ENCODE measurements at regions not wholly inside any gene's neighbourhood (a gene's known extent, or its start where the extent isn't known, plus 50 kb on each side); places are given as distances from the start of the nearest gene placed in this dataset.

GRCh38 chr18:75799449-75800330 is 372.2 kb upstream of the SMIM21 start:
- H3K36me3 Mint-ChIP-seq (ENCODE audit: insufficient read depth, unreplicated experiment): no peaks in the 10 kb centered on the region
- no peaks in the 10 kb centered on the region for H3K27me3 Mint-ChIP-seq (ENCODE audit: insufficient read depth, unreplicated experiment)
- no peak for DNase-seq (ENCODE audit: unreplicated experiment)
- intact Hi-C loops (cut with micrococcal nuclease): no loop called here
- peaks cover 9% of the 10 kb centered on the region for H3K9me3 Mint-ChIP-seq (ENCODE audit: unreplicated experiment)
- no TSS peak for BruUV-seq (replicated peaks)
- no peaks in the 10 kb centered on the region for H3K4me1 Mint-ChIP-seq (ENCODE audit: insufficient read depth, unreplicated experiment)
- ChIA-PET POLR2A (no interaction called here), CTCF (no interaction called here)
- no peak for TF ChIP-seq CTCF (IDR thresholded peaks at IDR 0.05; ENCODE audit: unreplicated experiment)
- H3K27ac Mint-ChIP-seq (ENCODE audit: low read depth, unreplicated experiment): no peak overlapping the region
- H3K4me3 Mint-ChIP-seq (ENCODE audit: unreplicated experiment): no peak overlapping the region

GRCh38 chr18:75797046-75797445 is 369.5 kb upstream of the SMIM21 start:
- Mint-ChIP-seq H3K4me3 (ENCODE audit: unreplicated experiment) (no peak overlapping the region), H3K27me3 (ENCODE audit: insufficient read depth, unreplicated experiment) (no peaks in the 10 kb centered on the region), H3K27ac (ENCODE audit: low read depth, unreplicated experiment) (no peak overlapping the region), H3K9me3 (ENCODE audit: unreplicated experiment) (peaks cover 19% of the 10 kb centered on the region), H3K4me1 (ENCODE audit: insufficient read depth, unreplicated experiment) (no peaks in the 10 kb centered on the region), H3K36me3 (ENCODE audit: insufficient read depth, unreplicated experiment) (no peaks in the 10 kb centered on the region)
- DNase-seq (ENCODE audit: unreplicated experiment): no peak
- BruUV-seq (replicated peaks): no TSS peak
- ChIA-PET CTCF (no interaction called here), POLR2A (no interaction called here)
- intact Hi-C loops (cut with micrococcal nuclease): no loop called here
- TF ChIP-seq CTCF (IDR thresholded peaks at IDR 0.05; ENCODE audit: unreplicated experiment): no peak

GRCh38 chr18:75790796-75791195 is 363.3 kb upstream of the SMIM21 start:
- Mint-ChIP-seq H3K4me3 (ENCODE audit: unreplicated experiment) (no peak overlapping the region), H3K27me3 (ENCODE audit: insufficient read depth, unreplicated experiment) (no peaks in the 10 kb centered on the region), H3K36me3 (ENCODE audit: insufficient read depth, unreplicated experiment) (no peaks in the 10 kb centered on the region), H3K9me3 (ENCODE audit: unreplicated experiment) (peaks cover 11% of the 10 kb centered on the region), H3K27ac (ENCODE audit: low read depth, unreplicated experiment) (no peak overlapping the region), H3K4me1 (ENCODE audit: insufficient read depth, unreplicated experiment) (no peaks in the 10 kb centered on the region)
- CTCF ChIA-PET: no interaction called here
- intact Hi-C loops (cut with micrococcal nuclease): no loop called here
- TF ChIP-seq CTCF (IDR thresholded peaks at IDR 0.05; ENCODE audit: unreplicated experiment): no peak
- DNase-seq (ENCODE audit: unreplicated experiment): no peak
- POLR2A ChIA-PET: no interaction called here
- BruUV-seq (replicated peaks): no TSS peak

- DNase-seq (ENCODE audit: unreplicated experiment): no peak
- Mint-ChIP-seq H3K36me3 (ENCODE audit: insufficient read depth, unreplicated experiment) (no peaks in the 10 kb centered on the region), H3K27ac (ENCODE audit: low read depth, unreplicated experiment) (no peak overlapping the region), H3K9me3 (ENCODE audit: unreplicated experiment) (peaks cover 11% of the 10 kb centered on the region), H3K4me1 (ENCODE audit: insufficient read depth, unreplicated experiment) (no peaks in the 10 kb centered on the region), H3K4me3 (ENCODE audit: unreplicated experiment) (no peak overlapping the region), H3K27me3 (ENCODE audit: insufficient read depth, unreplicated experiment) (no peaks in the 10 kb centered on the region)
- ChIA-PET POLR2A (no interaction called here), CTCF (no interaction called here)
- TF ChIP-seq CTCF (IDR thresholded peaks at IDR 0.05; ENCODE audit: unreplicated experiment): no peak
- BruUV-seq (replicated peaks): no TSS peak
- intact Hi-C loops (cut with micrococcal nuclease): no loop called here
Observed at GRCh38 chr18:75790111-75790510, 362.6 kb upstream of the SMIM21 start.

Data from MCF 10A (cell line).